ENCODE measurements at regions not wholly inside any gene's neighbourhood (a gene's known extent, or its start where the extent isn't known, plus 50 kb on each side); places are given as distances from the start of the nearest gene placed in this dataset.

- no peak for ATAC-seq
- no peaks in the 10 kb centered on the region for H3K9me3 ChIP-seq
Measured at GRCh38 chr14:87076922-87077321, 916.1 kb downstream of the GALC start.

GRCh38 chr14:87076146-87076545 lies 916.8 kb downstream of the GALC start:
- no peak for DNase-seq
- intact Hi-C loops (cut with DNase I): no loop called here
- Histone ChIP-seq H3K4me1 (no peaks in the 10 kb centered on the region), H3K27ac (no peak overlapping the region), H3K36me3 (no peaks in the 10 kb centered on the region), H3K9me3 (no peaks in the 10 kb centered on the region), H3K4me3 (no peak overlapping the region), H3K27me3 (no peaks in the 10 kb centered on the region)
- no peak for TF ChIP-seq POLR2A (IDR thresholded peaks at IDR 0.05)
- TF ChIP-seq CTCF (IDR thresholded peaks at IDR 0.05): no peak
- ATAC-seq: no peak
- WGBS (ENCODE audit: insufficient coverage, low coverage, low lambda C conversion rate, missing lambda C conversion rate): 24% methylated on average over 2 of the region's 2 CpGs

More at GRCh38 chr14:87076922-87077321, 916.1 kb downstream of the GALC start:
- intact Hi-C loops (cut with DNase I): no loop called here
- Histone ChIP-seq H3K27me3 (no peaks in the 10 kb centered on the region), H3K4me1 (no peaks in the 10 kb centered on the region), H3K27ac (no peak overlapping the region), H3K4me3 (no peak overlapping the region), H3K36me3 (no peaks in the 10 kb centered on the region)
- TF ChIP-seq POLR2A (IDR thresholded peaks at IDR 0.05): no peak
- TF ChIP-seq CTCF (IDR thresholded peaks at IDR 0.05): no peak
- no peak for DNase-seq

- Histone ChIP-seq H3K27me3 (no peaks in the 10 kb centered on the region), H3K4me1 (no peaks in the 10 kb centered on the region), H3K9me3 (no peaks in the 10 kb centered on the region), H3K36me3 (no peaks in the 10 kb centered on the region), H3K4me3 (no peak overlapping the region), H3K27ac (no peak overlapping the region)
- no peak for TF ChIP-seq POLR2A (IDR thresholded peaks at IDR 0.05)
- TF ChIP-seq CTCF (IDR thresholded peaks at IDR 0.05): no peak
- no peak for ATAC-seq
- DNase-seq: no peak
- intact Hi-C loops (cut with DNase I): no loop called here
- 50% methylated on average over 5 of the region's 5 CpGs for WGBS (ENCODE audit: insufficient coverage, low coverage, low lambda C conversion rate, missing lambda C conversion rate)
Measured at GRCh38 chr14:87073880-87074570, 919.0 kb downstream of the GALC start.

GRCh38 chr14:87067591-87067990 lies 925.4 kb downstream of the GALC start:
- no peak for TF ChIP-seq POLR2A (IDR thresholded peaks at IDR 0.05)
- no peak for TF ChIP-seq CTCF (IDR thresholded peaks at IDR 0.05)
- no peak for ATAC-seq
- DNase-seq: no peak
- intact Hi-C loops (cut with DNase I): no loop called here
- Histone ChIP-seq H3K9me3 (no peaks in the 10 kb centered on the region), H3K4me3 (no peak overlapping the region), H3K27me3 (no peaks in the 10 kb centered on the region), H3K36me3 (no peaks in the 10 kb centered on the region), H3K4me1 (no peaks in the 10 kb centered on the region), H3K27ac (no peak overlapping the region)
- WGBS (ENCODE audit: insufficient coverage, low coverage, low lambda C conversion rate, missing lambda C conversion rate): 74% methylated on average over 8 of the region's 11 CpGs

GRCh38 chr14:87067061-87067460 lies 925.9 kb downstream of the GALC start:
- no peaks in the 10 kb centered on the region for H3K9me3 ChIP-seq
- no peaks in the 10 kb centered on the region for H3K4me1 ChIP-seq
- no peak for TF ChIP-seq CTCF (IDR thresholded peaks at IDR 0.05)
- no peak for TF ChIP-seq POLR2A (IDR thresholded peaks at IDR 0.05)
- WGBS (ENCODE audit: insufficient coverage, low coverage, low lambda C conversion rate, missing lambda C conversion rate): 44% methylated on average over 4 of the region's 4 CpGs
- DNase-seq: no peak
- intact Hi-C loops (cut with DNase I): no loop called here
- no peak overlapping the region for H3K4me3 ChIP-seq
- H3K27ac ChIP-seq: no peak overlapping the region
- no peak for ATAC-seq
- H3K36me3 ChIP-seq: no peaks in the 10 kb centered on the region
- no peaks in the 10 kb centered on the region for H3K27me3 ChIP-seq

Measured in right lobe of liver (tissue), 6 donors.